H9 (cell line): ENCODE measurements at regions not wholly inside any gene's neighbourhood (a gene's known extent, or its start where the extent isn't known, plus 50 kb on each side); places are given as distances from the start of the nearest gene placed in this dataset.

ENCODE experiments used
- DNase-seq: peaks from one replicate; pipeline ENCODE4 v3.0.0-alpha.2; 2017
- H2AFZ ChIP-seq: one replicate; pipeline ENCODE4 v1.6.1; 2013; ENCODE audit warnings: mild to moderate bottlenecking, low read length, control low read depth, moderate library complexity
- H2AK5ac ChIP-seq: 2 replicates; pipeline ENCODE4 v1.6.1; 2013; ENCODE audit warnings: low read length, control low read depth, mixed read lengths; ENCODE audit not compliant: insufficient read length
- H2BK120ac ChIP-seq: one replicate; pipeline ENCODE4 v1.6.1; 2013; ENCODE audit warnings: low read depth, mild to moderate bottlenecking, low read length, control low read depth, inconsistent platforms; ENCODE audit not compliant: poor library complexity, severe bottlenecking
- H2BK12ac ChIP-seq: 2 replicates; pipeline ENCODE4 v1.6.1; 2013; ENCODE audit warnings: low read length, control low read depth, mixed read lengths, low read depth; ENCODE audit not compliant: insufficient read length
- H2BK15ac ChIP-seq: 2 replicates; pipeline ENCODE4 v1.6.1; 2013; ENCODE audit warnings: low read depth, low read length, control low read depth
- H2BK20ac ChIP-seq: one replicate; pipeline ENCODE4 v1.6.1; 2013; ENCODE audit warnings: low read depth, mild to moderate bottlenecking, low read length, control low read depth, inconsistent platforms; ENCODE audit not compliant: poor library complexity, severe bottlenecking
- H2BK5ac ChIP-seq: 2 replicates; pipeline ENCODE4 v1.6.1; 2013; ENCODE audit warnings: low read length, control low read depth, mixed read lengths; ENCODE audit not compliant: insufficient read length
- H3K14ac ChIP-seq: 2 replicates; pipeline ENCODE4 v1.6.1; 2013; ENCODE audit warnings: low read length, control low read depth; ENCODE audit not compliant: insufficient read depth
- H3K18ac ChIP-seq: 2 replicates; pipeline ENCODE4 v1.6.1; 2013; ENCODE audit warnings: low read depth, mild to moderate bottlenecking, mixed read lengths, low read length, control low read depth; ENCODE audit not compliant: insufficient read length
- H3K23ac ChIP-seq: 2 replicates; pipeline ENCODE4 v1.6.1; 2013; ENCODE audit warnings: low read length, control low read depth, mixed read lengths, low read depth; ENCODE audit not compliant: insufficient read length
- H3K23me2 ChIP-seq: 2 replicates; pipeline ENCODE4 v1.6.1; 2013; ENCODE audit warnings: low read depth, mild to moderate bottlenecking, mixed read lengths, low read length, control low read depth; ENCODE audit not compliant: insufficient read length, poor library complexity, severe bottlenecking
- H3K27ac ChIP-seq: 2 replicates; pipeline ENCODE4 v1.5.1; 2013; ENCODE audit warnings: low read length, control low read depth, mixed read lengths, low read depth; ENCODE audit not compliant: insufficient read length
- H3K27me3 ChIP-seq: 2 replicates; pipeline ENCODE4 v1.6.1; 2013; ENCODE audit warnings: low read length, control low read depth, inconsistent platforms; ENCODE audit not compliant: insufficient read depth
- H3K4ac ChIP-seq: 2 replicates; pipeline ENCODE4 v1.6.1; 2013; ENCODE audit warnings: low read depth, mild to moderate bottlenecking, control low read depth, inconsistent platforms, low read length, moderate library complexity
- H3K4me1 ChIP-seq: 2 replicates; pipeline ENCODE4 v1.6.1; 2013; ENCODE audit warnings: low read length, control low read depth, inconsistent platforms; ENCODE audit not compliant: insufficient read depth
- H3K4me2 ChIP-seq: 2 replicates; pipeline ENCODE4 v1.6.1; 2013; ENCODE audit warnings: low read length, control low read depth, mixed read lengths; ENCODE audit not compliant: insufficient read length, insufficient read depth
- H3K56ac ChIP-seq: 2 replicates; pipeline ENCODE4 v1.6.1; 2013; ENCODE audit warnings: low read depth, mild to moderate bottlenecking, mixed read lengths, low read length, control low read depth; ENCODE audit not compliant: insufficient read length
- H3K79me1 ChIP-seq: 2 replicates; pipeline ENCODE4 v1.6.1; 2013; ENCODE audit warnings: low read depth, mild to moderate bottlenecking, moderate library complexity, low read length, control low read depth, inconsistent platforms; ENCODE audit not compliant: insufficient read depth, poor library complexity, severe bottlenecking
- H3K79me2 ChIP-seq: 2 replicates; pipeline ENCODE4 v1.6.1; 2013; ENCODE audit warnings: low read length, control low read depth, inconsistent platforms; ENCODE audit not compliant: insufficient read depth
- H3K9ac ChIP-seq: 2 replicates; pipeline ENCODE4 v1.6.1; 2013; ENCODE audit warnings: low read length, control low read depth, mixed read lengths; ENCODE audit not compliant: insufficient read length; ENCODE audit errors: extremely low read depth
- H3K9me3 ChIP-seq: one replicate; pipeline ENCODE4 v1.6.1; 2013; ENCODE audit warnings: low read depth, low read length, inconsistent platforms; ENCODE audit not compliant: control insufficient read depth
- H3T11ph ChIP-seq: one replicate; pipeline ENCODE4 v1.6.1; 2013; ENCODE audit warnings: mild to moderate bottlenecking, low read length, control low read depth, inconsistent platforms
- H4K20me1 ChIP-seq: one replicate; pipeline ENCODE4 v1.6.1; 2013; ENCODE audit not compliant: control insufficient read depth, insufficient read length, insufficient read depth
- H4K5ac ChIP-seq: 2 replicates; pipeline ENCODE4 v1.6.1; 2013; ENCODE audit warnings: low read depth, mild to moderate bottlenecking, mixed read lengths, low read length, control low read depth; ENCODE audit not compliant: insufficient read length
- H4K8ac ChIP-seq: replicated peaks from 2 replicates; pipeline ENCODE4 v1.6.1; 2013; ENCODE audit warnings: low read length, control low read depth, mixed read lengths, low read depth; ENCODE audit not compliant: insufficient read length
- H4K91ac ChIP-seq: 2 replicates; pipeline ENCODE4 v1.6.1; 2013; ENCODE audit warnings: low read depth, mild to moderate bottlenecking, moderate library complexity, mixed read lengths, low read length, control low read depth; ENCODE audit not compliant: insufficient read length
- H3K27ac Mint-ChIP-seq, 3 experiments: 2 replicates in 2 of 3; 3 replicates in 1 of 3; pipeline ENCODE4 v1.8.0; 2020 to 2021; ENCODE audit warnings: mixed read lengths in 3 of 3, mild to moderate bottlenecking in 1 of 3, moderate library complexity in 1 of 3
- H3K27me3 Mint-ChIP-seq: 2 replicates; pipeline ENCODE4 v1.8.0; 2021; ENCODE audit warnings: low read depth, mild to moderate bottlenecking, moderate library complexity, mixed read lengths
- H3K36me3 Mint-ChIP-seq, 3 experiments: 2 replicates in 2 of 3; 3 replicates in 1 of 3; pipeline ENCODE4 v1.8.0; 2020 to 2021; ENCODE audit warnings: low read depth in 3 of 3, mixed read lengths in 3 of 3; ENCODE audit not compliant: insufficient read depth in 1 of 3
- H3K4me1 Mint-ChIP-seq, 2 experiments: 2 replicates each; pipeline ENCODE4 v1.8.0; 2020; ENCODE audit warnings: mixed read lengths in 2 of 2
- H3K4me3 Mint-ChIP-seq, 2 experiments: 2 replicates in 1 of 2; 3 replicates in 1 of 2; pipeline ENCODE4 v1.8.0; 2020 to 2021; ENCODE audit warnings: mild to moderate bottlenecking in 2 of 2, mixed read lengths in 2 of 2, moderate library complexity in 1 of 2
- H3K9me3 Mint-ChIP-seq, 2 experiments: 2 replicates in 1 of 2; 3 replicates in 1 of 2; pipeline ENCODE4 v1.8.0; 2020; ENCODE audit warnings: mild to moderate bottlenecking in 2 of 2, mixed read lengths in 2 of 2, moderate library complexity in 1 of 2
- CTCF ChIP-seq: fragments of 200-600 bp; sonication (generic); conservative IDR thresholded peaks from 3 replicates; pipeline ENCODE4 v1.8.0; 2021; ENCODE audit warnings: antibody characterized with exemption, mild to moderate bottlenecking
- WGBS: extraction: QIAGEN DNeasy Blood & Tissue Kit; methylation state at CpG from one replicate; pipeline ENCODE4 v1.1.7; 2013; ENCODE audit warnings: missing lambda C conversion rate, low lambda C conversion rate, mixed read lengths; ENCODE audit not compliant: insufficient read length; ENCODE audit errors: extremely low coverage; 5-methylcytosine and 5-hydroxymethylcytosine counted together

- H2AK5ac ChIP-seq, result no peak overlapping the region
- no peak overlapping the region for H2BK5ac ChIP-seq
- H3K27ac Mint-ChIP-seq, result no peak overlapping the region
- H2BK20ac ChIP-seq, result no peak overlapping the region
- H3K56ac ChIP-seq, result no peak overlapping the region
- H3K4me1 Mint-ChIP-seq, result peaks cover 21 to 22% of the 10 kb centered on the region in 2 experiments
- no peaks in the 10 kb centered on the region for H3K79me2 ChIP-seq
- H2BK120ac ChIP-seq, result no peak overlapping the region
- H3K14ac ChIP-seq, result no peak overlapping the region
- no peak for TF ChIP-seq CTCF
- H3K27me3 Mint-ChIP-seq, result peaks cover 12% of the 10 kb centered on the region
- no peak overlapping the region for H2AFZ ChIP-seq
- H3K36me3 Mint-ChIP-seq, result no peaks in the 10 kb centered on the region
- no peak overlapping the region for H3T11ph ChIP-seq
- no peak overlapping the region for H2BK12ac ChIP-seq
- no peak for DNase-seq
- no peaks in the 10 kb centered on the region for H3K23me2 ChIP-seq
- no peaks in the 10 kb centered on the region for H3K4me1 ChIP-seq
- H2BK15ac ChIP-seq, result no peak overlapping the region
- H3K9me3 Mint-ChIP-seq, result no peaks in the 10 kb centered on the region; a peak in 2 of 5 replicates
- no peaks in the 10 kb centered on the region for H3K79me1 ChIP-seq
- H3K4ac ChIP-seq, result no peak overlapping the region
- WGBS, result no CpG with 5 or more reads among the region's 3 CpGs
- no peak overlapping the region for H4K8ac ChIP-seq
- H3K18ac ChIP-seq, result no peak overlapping the region
- H3K9me3 ChIP-seq, result no peaks in the 10 kb centered on the region
- H3K27ac ChIP-seq, result no peak overlapping the region
- no peaks in the 10 kb centered on the region for H3K27me3 ChIP-seq
- H4K20me1 ChIP-seq, result no peaks in the 10 kb centered on the region
- H3K9ac ChIP-seq, result no peak overlapping the region
- no peak overlapping the region for H3K23ac ChIP-seq
- H4K91ac ChIP-seq, result no peak overlapping the region
- H4K5ac ChIP-seq, result no peak overlapping the region
- no peak overlapping the region for H3K4me3 Mint-ChIP-seq
- no peak overlapping the region for H3K4me2 ChIP-seq
These were observed 116.6 kb downstream of the C16orf95 start for GRCh38 chr16:87200637-87201036.
